IPS-NIHi7 (cell line): ENCODE measurements at regions not wholly inside any gene's neighbourhood (a gene's known extent, or its start where the extent isn't known, plus 50 kb on each side); places are given as distances from the start of the nearest gene placed in this dataset.

ENCODE experiments used
- DNase-seq: peaks from one replicate; pipeline ENCODE4 v3.0.0; 2012; ENCODE audit warnings: mixed read lengths; ENCODE audit errors: extremely low spot score

GRCh38 chr3:68467465-68467864, 464.9 kb downstream of the TAFA4 start:
- no peak for DNase-seq

- DNase-seq = no peak
Measured at GRCh38 chr3:68458581-68458980, 473.8 kb downstream of the TAFA4 start.

GRCh38 chr3:68448510-68449383, 483.6 kb downstream of the TAFA4 start:
- no peak for DNase-seq

GRCh38 chr3:68447885-68448284, 484.5 kb downstream of the TAFA4 start:
- DNase-seq = peak; percentile 44

GRCh38 chr3:68441054-68441453, 491.3 kb downstream of the TAFA4 start:
- no peak for DNase-seq

- no peak for DNase-seq
Measured at GRCh38 chr3:68436619-68437401, 495.5 kb downstream of the TAFA4 start.

GRCh38 chr3:68428495-68428894, 503.9 kb downstream of the TAFA4 start:
- DNase-seq = no peak

GRCh38 chr3:68424796-68425460, 507.4 kb downstream of the TAFA4 start:
- no peak for DNase-seq

GRCh38 chr3:68408626-68409025, 523.7 kb downstream of the TAFA4 start:
- DNase-seq = no peak

GRCh38 chr3:68403741-68404140, 528.6 kb downstream of the TAFA4 start:
- DNase-seq = peak; percentile 12

GRCh38 chr3:68402235-68402918, 530.0 kb downstream of the TAFA4 start:
- DNase-seq = no peak

GRCh38 chr3:68378631-68379030, 553.7 kb downstream of the TAFA4 start:
- DNase-seq = no peak

- no peak for DNase-seq
Measured at GRCh38 chr3:68373727-68374126, 558.6 kb downstream of the TAFA4 start.

- DNase-seq = no peak
Measured at GRCh38 chr3:68363796-68364195, 568.6 kb downstream of the TAFA4 start.

GRCh38 chr3:68360492-68360891, 571.9 kb downstream of the TAFA4 start:
- DNase-seq = no peak

- no peak for DNase-seq
Measured at GRCh38 chr3:68345781-68346180, 586.6 kb downstream of the TAFA4 start.

- DNase-seq = no peak
Measured at GRCh38 chr3:68342426-68342825, 589.9 kb downstream of the TAFA4 start.

GRCh38 chr3:68336042-68336441, 596.3 kb downstream of the TAFA4 start:
- no peak for DNase-seq

GRCh38 chr3:68334367-68334986, 597.9 kb downstream of the TAFA4 start:
- no peak for DNase-seq

GRCh38 chr3:68328049-68328448, 604.3 kb downstream of the TAFA4 start:
- DNase-seq = no peak

- DNase-seq = no peak
Measured at GRCh38 chr3:68315964-68316363, 616.4 kb downstream of the TAFA4 start.
